H54 (cell line): ENCODE measurements at regions not wholly inside any gene's neighbourhood (a gene's known extent, or its start where the extent isn't known, plus 50 kb on each side); places are given as distances from the start of the nearest gene placed in this dataset.
"Not testable (repeated sequence)": the region's sequence is repeated elsewhere in the genome, so short reads cannot be mapped to it uniquely, and the experiment has no call there.

Experiments
- DNase-seq: peaks from one replicate; pipeline ENCODE4 v3.0.0; 2011; ENCODE audit warnings: low spot score, mixed read lengths; ENCODE audit not compliant: insufficient read length
- FAIRE-seq: peaks from 3 replicates; lab custom pipeline; 2011; peaks lifted over from hg19 to GRCh38; lab: Jason Lieb, UNC
- POLR2A ChIP-seq: IDR thresholded peaks from 2 replicates; pipeline ENCODE4 v1.6.1; 2011; ENCODE audit warnings: low read depth, mild to moderate bottlenecking, low read length

DNA sequence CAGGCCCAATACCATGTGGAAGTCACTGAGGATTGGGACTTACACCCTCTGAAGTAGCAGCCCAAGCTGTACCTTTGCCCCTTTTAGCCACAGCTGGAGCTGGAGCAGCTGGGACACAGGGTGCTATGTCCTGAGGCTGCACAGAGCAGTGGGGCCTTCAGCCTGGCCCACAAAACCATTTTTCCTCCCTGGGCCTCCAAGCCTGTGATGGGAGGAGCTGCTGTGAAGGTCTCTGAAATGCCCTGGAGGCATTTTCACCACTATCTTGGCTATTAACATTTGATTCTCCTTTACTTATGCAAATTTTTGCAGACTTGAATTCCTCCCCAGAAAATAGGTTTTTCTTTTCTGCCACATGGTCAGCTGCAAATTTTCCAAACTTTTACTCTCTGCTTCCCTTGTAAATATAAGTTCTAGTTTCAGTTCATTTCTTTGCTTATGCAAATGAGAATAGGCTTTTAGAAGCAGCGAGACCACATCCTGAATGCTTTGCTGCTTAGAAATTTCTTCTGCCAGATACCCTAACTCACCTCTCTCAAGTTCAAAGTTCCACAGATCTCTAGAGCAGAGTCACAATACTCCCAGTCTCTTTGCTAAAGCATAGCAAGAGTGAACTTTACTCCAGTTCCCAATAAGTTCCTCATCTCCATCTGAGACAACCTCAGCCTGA, 213.8 kb upstream of the MGAT5 start:
- no peak for FAIRE-seq
- no peak for TF ChIP-seq POLR2A
- no peak for DNase-seq

- FAIRE-seq, DNase-seq: not testable (repeated sequence)
These were observed 213.2 kb upstream of the MGAT5 start for GRCh38 chr2:134040626-134041172.

- no peak for TF ChIP-seq POLR2A
- DNase-seq (no peak), FAIRE-seq (no peak)
These were observed 212.0 kb upstream of the MGAT5 start for GRCh38 chr2:134041877-134042276.

- FAIRE-seq, DNase-seq: not testable (repeated sequence)
These were observed 210.8 kb upstream of the MGAT5 start for GRCh38 chr2:134043028-134043427.

GRCh38 chr2:134052173-134052572, 201.7 kb upstream of the MGAT5 start:
- FAIRE-seq: no peak

DNA sequence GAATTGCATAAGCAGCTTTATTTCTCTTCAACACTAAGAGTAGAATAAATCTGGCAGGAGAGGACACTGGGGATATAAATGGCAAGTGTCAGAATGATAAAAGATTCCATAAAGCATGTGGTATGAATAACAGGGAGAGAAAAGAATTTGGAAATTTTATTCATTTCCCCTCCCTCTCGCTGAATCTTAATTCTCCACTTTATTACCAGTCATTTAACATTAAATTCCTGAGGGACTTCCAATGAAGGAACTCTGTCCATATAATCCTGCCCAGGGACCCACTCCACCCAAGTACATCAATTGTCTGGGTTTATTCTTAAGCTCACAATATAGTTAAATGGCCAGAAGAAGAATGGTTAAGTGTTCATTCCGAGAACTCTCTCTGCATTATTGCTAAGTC, 197.7 kb upstream of the MGAT5 start:
- TF ChIP-seq POLR2A: no peak
- DNase-seq (no peak), FAIRE-seq (no peak)

More at GRCh38 chr2:134052173-134052572, 201.7 kb upstream of the MGAT5 start:
- no peak for DNase-seq
- TF ChIP-seq POLR2A: no peak

DNA sequence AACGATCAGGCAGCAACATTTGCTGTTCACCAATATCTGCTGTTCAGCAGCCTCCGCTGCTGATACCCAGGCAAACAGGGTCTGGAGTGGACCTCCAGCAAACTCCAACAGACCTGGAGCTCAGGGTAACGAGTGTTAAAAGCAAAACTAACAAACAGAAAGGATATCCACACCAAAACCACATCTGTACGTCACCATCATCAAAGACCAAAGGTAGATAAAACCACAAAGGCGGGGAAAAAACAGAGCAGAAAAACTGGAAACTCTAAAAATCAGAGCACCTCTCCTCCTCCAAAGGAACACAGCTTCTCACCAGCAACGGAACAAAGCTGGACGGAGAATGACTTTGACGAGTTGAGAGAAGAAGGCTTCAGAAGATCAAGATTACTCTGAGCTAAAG, 192.8 kb upstream of the MGAT5 start:
- not testable (repeated sequence) for FAIRE-seq, DNase-seq

- not testable (repeated sequence) for FAIRE-seq, DNase-seq
These were observed 191.6 kb upstream of the MGAT5 start for GRCh38 chr2:134062235-134062634.

DNA sequence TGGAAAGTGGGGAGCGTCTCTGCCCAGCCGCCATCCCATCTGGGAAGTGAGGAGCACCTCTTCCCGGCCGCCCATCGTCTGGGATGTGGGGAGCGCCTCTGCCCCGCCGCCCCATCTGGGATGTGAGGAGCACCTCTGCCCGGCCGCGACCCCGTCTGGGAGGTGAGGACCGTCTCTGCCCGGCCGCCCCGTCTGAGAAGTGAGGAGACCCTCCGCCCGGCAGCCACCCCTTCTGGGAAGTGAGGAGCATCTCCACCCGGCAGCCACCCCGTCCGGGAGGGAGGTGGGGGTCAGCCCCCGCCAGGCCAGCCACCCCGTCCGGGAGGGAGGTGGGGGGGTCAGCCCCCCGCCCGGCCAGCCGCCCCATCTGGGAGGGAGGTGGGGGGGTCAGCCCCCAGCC, 190.0 kb upstream of the MGAT5 start:
- FAIRE-seq, DNase-seq: not testable (repeated sequence)

GRCh38 chr2:134070281-134070741, 183.6 kb upstream of the MGAT5 start:
- no peak for TF ChIP-seq POLR2A
- no peak for DNase-seq
- no peak for FAIRE-seq

DNA sequence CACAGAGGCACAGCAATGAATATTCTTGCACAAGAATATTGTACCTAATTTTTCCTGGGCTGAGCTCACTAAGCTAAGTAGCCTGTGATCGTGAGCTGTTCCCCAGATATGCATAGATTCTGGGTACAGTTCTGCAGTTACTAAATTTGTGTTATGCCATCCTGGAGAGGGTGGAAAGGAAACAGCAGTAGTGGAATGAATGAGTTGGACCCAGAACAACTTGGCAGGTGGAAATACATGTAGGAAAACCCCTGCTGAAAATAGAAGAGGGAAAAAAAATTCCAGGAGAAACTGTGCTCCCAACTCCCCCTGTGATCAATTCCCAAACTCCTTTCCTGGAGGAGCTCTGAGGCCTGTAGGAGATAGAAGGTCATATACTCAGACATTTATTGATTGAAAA, 181.5 kb upstream of the MGAT5 start:
- no peak for TF ChIP-seq POLR2A
- DNase-seq (no peak), FAIRE-seq (no peak)

- FAIRE-seq (no peak), DNase-seq (no peak)
- TF ChIP-seq POLR2A: no peak
These were observed 180.8 kb upstream of the MGAT5 start for GRCh38 chr2:134073023-134073422.

DNA sequence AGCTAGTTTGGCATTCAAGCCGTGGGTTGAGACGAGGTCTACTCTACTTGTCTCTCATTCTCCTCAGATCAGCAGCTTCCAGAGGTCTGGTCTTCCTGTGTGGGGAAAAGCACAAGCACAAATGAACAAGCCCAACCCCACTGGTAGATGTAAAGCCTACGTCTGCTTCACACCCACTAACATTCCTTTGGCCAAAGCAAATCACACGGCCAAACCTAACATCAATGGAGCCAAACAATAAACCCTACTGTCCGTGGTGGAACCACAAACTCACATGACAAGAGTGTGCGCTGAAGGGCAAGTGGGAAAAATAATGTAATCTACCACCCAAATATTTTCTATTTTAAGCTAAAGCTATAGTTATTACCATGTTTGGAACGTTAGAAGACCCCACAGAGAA, 179.3 kb upstream of the MGAT5 start:
- TF ChIP-seq POLR2A: no peak
- DNase-seq (no peak), FAIRE-seq (no peak)

DNA sequence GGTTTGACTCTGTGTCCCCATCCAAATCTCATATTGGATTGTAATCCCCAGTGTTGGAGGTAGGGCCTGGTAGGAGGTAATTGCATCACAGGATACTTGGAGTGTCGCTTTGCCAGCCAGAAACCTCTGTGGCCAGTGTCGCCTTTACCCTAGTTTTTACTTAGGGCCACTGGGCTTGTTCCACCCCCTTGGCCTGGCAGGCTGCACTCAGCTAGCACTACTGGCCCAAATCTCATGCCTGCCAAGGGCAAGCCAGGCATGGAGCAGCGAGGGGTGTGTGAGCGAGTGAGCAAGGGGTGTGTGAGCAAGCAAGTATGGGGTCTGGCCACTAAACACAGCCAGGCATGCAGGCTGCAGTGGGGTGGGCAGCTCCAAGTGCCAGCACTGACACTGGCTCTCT, 178.7 kb upstream of the MGAT5 start:
- no peak for FAIRE-seq
- DNase-seq: no peak
- no peak for TF ChIP-seq POLR2A

DNA sequence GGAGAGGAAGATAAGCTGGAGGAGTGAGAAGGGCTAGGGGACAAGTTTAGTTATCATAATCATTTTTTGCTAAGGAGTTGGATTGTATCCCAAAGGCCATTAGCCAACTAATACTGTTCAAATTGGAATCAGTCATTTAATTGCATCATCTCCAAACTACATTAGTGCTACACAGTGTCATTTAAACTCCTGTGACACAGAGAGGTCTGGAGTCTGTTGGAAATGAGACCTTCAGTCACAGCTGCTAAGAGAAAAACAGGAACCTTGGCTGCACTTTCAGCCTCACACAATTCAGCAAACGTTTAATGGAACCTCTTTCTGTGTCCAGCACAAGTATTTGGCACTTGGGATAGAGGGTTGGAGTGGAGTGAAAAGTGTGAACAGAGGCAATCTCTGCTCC, 175.5 kb upstream of the MGAT5 start:
- FAIRE-seq (no peak), DNase-seq (no peak)
- TF ChIP-seq POLR2A: no peak
